NCI-H1105 (cell line): ENCODE measurements at regions not wholly inside any gene's neighbourhood (a gene's known extent, or its start where the extent isn't known, plus 50 kb on each side); places are given as distances from the start of the nearest gene placed in this dataset.
"Not testable (repeated sequence)": the region's sequence is repeated elsewhere in the genome, so short reads cannot be mapped to it uniquely, and the experiment has no call there.

ENCODE experiments used
- DNase-seq: peaks from one replicate; lab custom pipeline; 2025; lab: John Stamatoyannopoulos, UW

DNA sequence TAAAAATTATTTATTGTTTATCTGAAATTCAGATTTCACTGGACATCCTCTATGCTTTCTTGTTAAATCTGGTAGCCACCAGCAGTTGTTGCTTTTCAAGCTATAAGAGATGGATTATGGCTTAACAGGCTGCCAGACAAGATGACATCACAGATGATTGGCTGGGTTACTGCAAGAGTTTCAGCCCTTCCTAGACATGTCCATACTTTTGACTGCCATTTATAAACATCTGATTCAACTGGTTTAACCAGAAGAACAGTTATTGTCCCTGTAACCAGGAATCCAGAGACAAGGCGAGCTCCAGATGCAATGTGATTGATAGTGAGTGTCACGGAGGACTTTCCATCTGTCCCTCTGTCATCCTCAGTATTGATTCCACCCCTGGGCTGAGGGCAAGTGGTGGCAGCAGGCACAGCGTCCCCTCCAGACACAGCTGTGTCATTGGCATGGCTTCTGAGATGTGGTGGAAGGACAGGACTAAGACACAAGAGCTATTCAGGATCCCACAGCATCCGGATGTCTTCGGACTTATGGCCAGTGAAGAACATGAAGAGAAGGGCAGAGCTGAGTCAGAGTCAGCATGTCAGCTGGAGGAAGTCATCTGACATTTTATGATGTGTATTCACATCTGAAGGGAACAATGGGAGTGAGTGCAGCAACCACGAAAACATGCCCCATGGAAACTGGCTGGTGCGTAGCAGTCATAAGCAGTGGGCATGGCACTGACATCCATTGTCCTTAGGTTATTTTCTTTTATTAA lies 284.5 kb upstream of the CDYL start:
- no peak for DNase-seq

GRCh38 chr6:4489538-4489937 lies 286.7 kb upstream of the CDYL start:
- no peak for DNase-seq

DNA sequence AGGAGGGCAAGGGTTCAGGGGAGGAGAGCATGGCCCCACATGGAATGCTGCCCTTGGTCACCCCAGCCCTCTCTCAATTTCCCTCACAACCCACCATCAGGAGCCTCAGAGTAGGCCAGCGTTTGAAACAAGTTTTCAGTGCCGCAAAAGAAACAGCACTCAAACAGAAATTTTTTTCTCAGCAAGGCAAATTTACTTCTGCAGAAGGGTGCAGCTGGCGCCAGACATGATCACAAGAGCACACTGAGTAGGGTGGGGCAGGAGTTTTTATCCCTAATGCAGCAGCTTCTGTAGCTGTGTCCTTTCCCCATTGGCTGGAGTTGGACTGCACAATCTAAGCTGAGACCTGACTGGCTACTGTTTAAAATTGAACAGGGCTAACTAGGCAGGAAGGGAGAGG lies 287.8 kb upstream of the CDYL start:
- no peak for DNase-seq

DNA sequence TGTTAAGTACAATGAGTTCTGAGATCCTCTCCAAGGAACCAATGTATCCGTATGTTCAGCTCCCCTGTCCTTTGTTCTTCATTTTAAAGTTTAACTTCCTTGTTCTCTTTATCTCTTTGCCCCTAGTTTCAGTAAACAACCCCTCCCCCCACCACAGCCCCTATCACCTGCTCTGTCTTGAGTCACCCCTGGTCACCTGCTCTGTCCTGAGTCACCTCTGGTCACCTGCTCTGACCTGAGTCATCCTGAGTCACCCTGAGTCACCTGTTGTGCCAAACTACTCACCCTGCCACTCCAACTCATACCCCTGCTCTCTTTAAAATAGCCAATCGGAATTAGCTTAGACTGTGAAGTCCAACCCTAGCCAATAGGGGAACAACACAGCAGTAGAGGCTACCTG lies 288.7 kb upstream of the CDYL start:
- no peak for DNase-seq

GRCh38 chr6:4486568-4487315 lies 289.5 kb upstream of the CDYL start:
- no peak for DNase-seq

DNA sequence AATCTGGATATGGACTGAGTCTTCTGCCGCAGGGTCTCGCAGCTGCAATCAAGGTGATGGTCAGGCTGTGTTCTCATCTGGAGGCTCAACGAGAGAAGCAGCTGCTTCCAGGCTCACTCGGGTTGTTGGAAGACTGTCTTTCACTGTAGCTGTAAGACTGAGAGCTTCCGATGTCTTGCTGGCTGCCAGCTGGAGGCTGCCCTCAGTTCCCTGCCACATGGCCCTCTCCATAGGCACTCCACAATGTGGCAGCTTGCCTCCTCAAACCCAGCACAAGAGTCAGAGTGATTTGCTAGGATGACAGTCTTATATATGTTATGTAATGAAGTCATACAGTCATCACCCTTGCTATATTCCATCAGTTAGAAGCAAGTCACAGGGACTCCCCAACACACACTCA lies 290.5 kb upstream of the CDYL start:
- no peak for DNase-seq

DNA sequence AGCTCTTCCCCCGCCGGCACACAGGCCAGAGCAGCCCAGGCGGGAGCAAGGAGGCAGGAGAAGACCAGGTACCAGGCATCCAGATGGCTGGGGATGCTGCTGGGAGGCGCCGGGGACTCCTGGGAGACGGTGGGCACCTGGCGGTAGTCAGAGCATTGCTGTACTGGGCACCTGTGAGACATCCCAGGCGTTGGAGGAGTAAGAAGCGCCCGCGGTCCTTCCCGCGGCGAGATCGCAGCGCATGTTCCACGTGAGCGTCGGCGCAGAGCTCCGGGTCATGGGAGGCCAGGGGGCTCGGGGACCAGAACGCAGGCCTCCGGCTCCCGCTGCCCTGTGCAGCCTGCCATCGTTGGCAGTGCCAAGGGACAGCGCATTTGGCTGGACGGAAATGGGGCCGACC lies 293.7 kb upstream of the CDYL start:
- DNase-seq, result no peak

- DNase-seq, result no peak
Measured at GRCh38 chr6:4480788-4481735, 295.1 kb upstream of the CDYL start.

- DNase-seq, result no peak
Measured at GRCh38 chr6:4478098-4478497, 298.1 kb upstream of the CDYL start.

DNA sequence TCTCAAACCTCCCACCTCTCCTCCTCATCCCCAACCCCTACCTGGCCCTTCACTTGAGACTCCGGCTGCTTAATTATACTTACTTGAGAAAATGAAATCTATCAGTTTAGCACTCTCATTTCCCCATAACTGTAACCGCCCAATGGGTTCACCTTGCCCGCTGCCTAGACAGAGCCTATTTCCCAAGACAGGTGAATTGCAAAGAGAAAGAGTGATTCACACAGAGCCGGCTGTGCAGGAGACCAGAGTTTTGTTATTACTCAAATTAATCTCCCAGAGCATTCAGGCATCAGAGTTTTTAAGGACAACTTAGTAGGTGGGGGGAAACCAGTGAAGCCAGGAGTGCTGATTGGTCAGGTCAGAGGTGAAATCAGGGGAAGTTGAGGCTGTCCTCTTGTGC lies 301.4 kb upstream of the CDYL start:
- DNase-seq, result no peak

DNA sequence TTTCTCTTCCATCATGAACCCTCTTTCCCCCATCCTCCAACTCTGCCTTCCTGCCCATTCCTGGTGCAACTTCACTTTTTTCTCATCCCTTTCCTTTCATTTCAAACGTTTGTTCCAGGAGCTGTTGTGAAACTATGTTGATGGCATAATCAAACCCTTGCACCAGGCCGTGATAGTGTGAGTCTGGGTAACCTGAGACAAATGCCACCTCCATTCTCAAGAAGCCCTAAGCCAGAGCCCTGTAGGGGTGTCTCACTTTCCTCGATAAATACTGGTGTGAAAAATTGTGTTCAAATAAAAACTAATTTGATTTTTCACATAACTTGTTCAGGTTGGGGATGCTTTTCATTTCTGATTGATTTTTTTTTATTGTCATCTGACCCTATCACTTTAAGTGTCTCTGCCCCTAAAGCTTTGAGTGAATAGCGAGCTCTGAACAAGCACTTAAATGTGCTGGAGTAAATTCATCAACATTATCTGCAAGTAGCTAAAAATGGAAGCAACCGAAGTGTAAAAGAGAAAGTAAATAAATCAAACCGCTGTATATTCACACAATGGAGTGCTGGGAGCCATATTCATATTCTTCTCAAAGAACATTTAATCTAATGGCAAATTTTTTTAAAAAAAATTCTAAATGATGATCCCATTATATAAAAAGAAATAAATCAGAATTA lies 303.1 kb upstream of the CDYL start:
- no peak for DNase-seq

DNA sequence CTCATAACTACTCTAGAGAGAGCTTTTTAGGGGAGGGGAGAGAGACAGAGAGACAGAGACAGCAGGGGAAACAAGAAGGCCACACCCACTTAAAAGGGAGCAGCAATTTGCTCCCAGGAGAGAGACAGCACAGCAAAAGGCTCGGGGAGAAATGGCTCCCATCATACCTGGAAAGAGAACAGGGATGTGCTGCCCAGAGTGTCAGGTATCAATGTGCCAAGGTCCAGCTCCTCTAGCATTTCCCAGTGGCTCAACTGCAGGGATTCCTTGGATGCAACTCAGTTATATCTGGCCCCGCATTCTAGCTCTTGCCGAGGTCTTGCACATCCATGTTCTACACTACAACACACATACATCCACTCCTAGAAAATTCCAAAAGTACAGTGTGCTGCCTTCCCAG lies 304.0 kb upstream of the CDYL start:
- no peak for DNase-seq

DNA sequence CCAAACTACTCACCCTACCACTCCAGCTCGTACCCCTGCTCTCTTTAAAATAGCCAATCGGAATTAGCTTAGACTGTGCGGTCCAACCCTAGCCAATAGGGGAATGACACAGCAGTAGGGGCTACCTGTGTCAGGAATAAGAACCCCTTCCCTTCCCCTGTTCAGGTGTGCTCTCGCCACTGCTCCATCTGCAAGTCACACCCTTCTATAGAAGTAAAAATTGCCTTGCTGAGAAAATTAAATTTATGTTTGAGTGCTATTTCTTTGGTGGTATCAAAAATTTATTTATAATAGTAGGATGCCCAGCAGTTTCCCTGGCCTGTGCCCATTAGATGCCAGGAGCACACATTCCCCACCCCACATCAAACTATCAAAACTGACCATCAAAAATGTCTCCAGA lies 304.7 kb upstream of the CDYL start:
- not testable (repeated sequence) for DNase-seq

- DNase-seq, result no peak
Measured at GRCh38 chr6:4470698-4471210, 305.4 kb upstream of the CDYL start.

DNA sequence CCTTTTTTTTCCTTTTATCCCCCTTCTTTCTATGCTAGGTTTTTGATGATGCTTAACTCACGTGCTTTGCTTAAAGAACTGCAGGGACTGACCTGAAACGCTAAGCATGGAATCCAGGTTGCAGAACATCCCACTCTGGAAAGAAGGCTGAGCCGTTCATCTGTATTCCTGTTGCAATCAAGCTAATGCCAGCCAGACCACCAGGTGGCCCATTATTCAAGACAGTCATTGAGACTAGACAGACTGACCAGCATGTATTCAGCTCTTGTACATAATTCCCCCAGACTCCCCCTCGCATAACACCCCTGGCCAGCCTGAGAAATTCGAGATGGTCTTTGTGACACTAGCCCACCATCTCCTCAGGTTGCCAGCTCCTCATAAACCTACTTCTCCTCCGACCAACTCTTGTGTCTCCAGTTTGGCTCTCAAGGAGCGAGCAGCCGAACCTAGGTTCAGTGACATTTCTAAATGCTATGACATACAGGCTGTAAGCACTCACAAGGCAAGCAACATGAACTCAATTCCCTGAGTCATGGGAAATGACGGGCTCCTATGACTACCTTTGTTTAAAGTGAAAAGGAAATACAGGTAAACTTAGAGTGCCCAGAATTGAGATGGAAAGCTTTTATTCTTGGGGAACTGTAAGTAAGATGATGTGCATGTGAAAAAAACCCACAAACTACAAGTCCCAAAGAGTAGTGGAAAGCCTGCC lies 309.3 kb upstream of the CDYL start:
- DNase-seq, result no peak

DNA sequence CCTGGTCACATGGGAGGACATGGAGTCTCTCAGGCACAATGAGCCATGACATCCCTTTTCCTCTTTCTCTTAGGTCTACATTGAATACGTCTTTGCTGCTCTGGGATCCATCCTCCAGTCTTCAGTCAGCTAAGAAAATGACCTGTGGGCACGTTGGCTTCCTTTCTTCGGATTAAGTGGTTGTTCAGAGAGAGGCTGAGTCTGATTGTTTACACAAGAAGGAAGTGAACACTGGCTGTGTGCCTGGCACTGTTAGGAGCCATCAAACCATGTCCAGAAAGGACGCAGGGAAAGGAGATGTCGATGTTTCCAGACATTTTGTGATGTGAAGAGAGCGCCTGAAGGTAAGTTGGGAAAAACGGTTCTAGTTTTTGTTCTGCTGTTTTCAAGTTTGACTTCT lies 309.9 kb upstream of the CDYL start:
- DNase-seq, result peak; percentile 12

DNA sequence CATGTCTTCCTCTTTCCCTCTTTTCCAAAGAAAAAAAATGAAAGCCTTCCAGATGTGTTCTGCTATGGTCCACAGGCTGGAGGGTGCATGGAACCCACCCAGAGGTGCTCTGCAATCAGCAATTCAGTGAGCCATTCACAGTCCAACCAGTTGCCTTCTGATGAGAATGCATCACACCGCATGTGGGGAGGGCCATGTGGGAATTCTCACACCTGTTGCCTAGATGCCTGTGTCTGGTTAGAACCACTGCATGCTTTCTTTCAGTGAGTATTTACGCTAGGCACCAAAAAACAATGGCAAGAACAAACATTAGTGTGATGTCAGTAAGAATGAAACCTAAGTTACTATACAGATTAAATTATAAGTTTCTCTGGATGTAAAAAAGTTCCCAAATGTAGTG lies 311.6 kb upstream of the CDYL start:
- no peak for DNase-seq

- DNase-seq, result no peak
Measured at GRCh38 chr6:4463236-4463635, 313.0 kb upstream of the CDYL start.

- DNase-seq, result no peak
Measured at GRCh38 chr6:4460586-4461475, 315.4 kb upstream of the CDYL start.

DNA sequence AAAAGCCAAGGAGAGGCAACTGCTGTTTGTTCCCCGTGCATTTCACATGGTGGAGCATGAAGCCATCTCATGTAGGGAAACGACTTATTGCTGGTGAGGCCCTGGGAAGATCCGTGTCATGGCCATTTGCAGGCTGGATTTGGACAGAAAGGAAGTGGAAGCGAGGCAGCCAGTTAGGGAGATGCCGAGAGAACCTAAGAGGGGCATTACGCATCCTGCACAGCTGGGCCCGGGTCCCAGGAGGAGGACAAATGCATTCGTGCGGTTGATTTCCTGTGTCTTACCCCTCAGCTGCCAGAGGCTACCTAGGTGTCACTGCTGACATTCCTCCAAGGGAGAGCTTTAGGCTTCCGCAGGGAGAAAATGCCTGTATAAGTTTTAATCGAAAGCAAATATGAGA lies 316.2 kb upstream of the CDYL start:
- DNase-seq, result no peak
